Smooth muscle cell (in vitro differentiated cells): ENCODE measurements at regions not wholly inside any gene's neighbourhood (a gene's known extent, or its start where the extent isn't known, plus 50 kb on each side); places are given as distances from the start of the nearest gene placed in this dataset.
A peak's percentile ranks its signal among the peaks of the same experiment; 100 is the strongest.

Experiments
- DNase-seq: peaks from one replicate; lab custom pipeline; 2025; ENCODE audit not compliant: unreplicated experiment; lab: John Stamatoyannopoulos, UW
- H2AFZ ChIP-seq: fragments of 200-600 bp; sonication (generic); 2 replicates; pipeline ENCODE4 v1.6.0; 2016; ENCODE audit warnings: antibody characterized with exemption, low read depth, mild to moderate bottlenecking
- H3F3A ChIP-seq: fragments of 200-600 bp; sonication (generic); 2 replicates; pipeline ENCODE4 v1.6.0; 2017; ENCODE audit warnings: antibody characterized with exemption, low read depth
- H3K27ac ChIP-seq: fragments of 200-600 bp; sonication (generic); 2 replicates; pipeline ENCODE4 v1.5.1; 2016; ENCODE audit warnings: low read depth, mild to moderate bottlenecking
- H3K27me3 ChIP-seq: fragments of 200-600 bp; sonication (generic); 2 replicates; pipeline ENCODE4 v1.6.1; 2016; ENCODE audit warnings: low read depth, mild to moderate bottlenecking
- H3K36me3 ChIP-seq: fragments of 200-600 bp; sonication (generic); 2 replicates; pipeline ENCODE4 v1.5.1; 2016; ENCODE audit warnings: low read depth
- H3K4me1 ChIP-seq: fragments of 200-600 bp; sonication (generic); 2 replicates; pipeline ENCODE4 v1.5.1; 2016; ENCODE audit warnings: low read depth
- H3K4me2 ChIP-seq: fragments of 200-600 bp; sonication (generic); 2 replicates; pipeline ENCODE4 v1.6.0; 2016; ENCODE audit warnings: mild to moderate bottlenecking
- H3K4me3 ChIP-seq: fragments of 200-600 bp; sonication (generic); 2 replicates; pipeline ENCODE4 v1.5.1; 2016; ENCODE audit warnings: mild to moderate bottlenecking
- H3K79me2 ChIP-seq: fragments of 200-600 bp; sonication (generic); 2 replicates; pipeline ENCODE4 v1.6.0; 2016; ENCODE audit warnings: low read depth, mild to moderate bottlenecking
- H3K9ac ChIP-seq: fragments of 200-600 bp; sonication (generic); 2 replicates; pipeline ENCODE4 v1.6.0; 2016; ENCODE audit warnings: low read depth
- H3K9me3 ChIP-seq: fragments of 200-600 bp; sonication (generic); replicated peaks from 2 replicates; pipeline ENCODE4 v1.5.1; 2016; ENCODE audit warnings: low read depth
- H4K20me1 ChIP-seq: fragments of 200-600 bp; sonication (generic); 2 replicates; pipeline ENCODE4 v1.6.0; 2016; ENCODE audit warnings: low read depth
- CTCF ChIP-seq: fragments of 200-600 bp; sonication (generic); IDR thresholded peaks from 2 replicates; pipeline ENCODE4 v1.5.1; 2017; ENCODE audit warnings: borderline replicate concordance, mild to moderate bottlenecking, antibody characterized with exemption; ENCODE audit not compliant: insufficient read depth, poor library complexity, severe bottlenecking
- WGBS: methylation state at CpG from one replicate; pipeline ENCODE4 v1.1.7; 2016; ENCODE audit warnings: low lambda C conversion rate; 5-methylcytosine and 5-hydroxymethylcytosine counted together

- Histone ChIP-seq H2AFZ (no peak overlapping the region), H3K4me2 (no peak overlapping the region), H3K36me3 (no peaks in the 10 kb centered on the region), H3K4me3 (no peak overlapping the region), H3K4me1 (no peaks in the 10 kb centered on the region), H3K27me3 (no peaks in the 10 kb centered on the region), H3K9me3 (no peaks in the 10 kb centered on the region), H3K27ac (no peak overlapping the region), H3F3A (no peaks in the 10 kb centered on the region), H3K9ac (no peak overlapping the region), H3K79me2 (no peaks in the 10 kb centered on the region), H4K20me1 (no peaks in the 10 kb centered on the region)
- DNase-seq = no peak
- TF ChIP-seq CTCF = no peak
- WGBS = 80% methylated on average over 4 of the region's 4 CpGs
Observed at GRCh38 chr16:86143666-86144065, 244.7 kb downstream of the IRF8 start.

DNA sequence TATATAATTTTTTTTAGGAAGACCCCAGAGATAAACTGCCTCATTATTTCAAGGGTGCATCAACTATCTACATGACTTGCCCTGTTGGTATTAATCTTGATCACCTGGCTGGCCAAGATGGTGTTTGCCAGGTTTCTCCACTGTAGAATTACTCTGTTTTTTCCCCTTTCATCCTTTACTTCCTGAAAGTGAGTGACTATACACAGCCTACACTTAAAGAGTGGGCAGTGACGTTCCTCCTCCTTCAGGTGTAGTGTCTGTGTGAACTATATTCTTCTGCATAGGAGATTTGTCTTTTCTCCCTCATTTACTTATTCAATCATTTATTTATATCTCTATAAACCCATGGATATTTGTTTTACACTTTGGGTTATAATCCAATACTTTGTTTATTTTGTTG lies 246.7 kb downstream of the IRF8 start:
- no peak for TF ChIP-seq CTCF
- Histone ChIP-seq H3K9me3 (no peaks in the 10 kb centered on the region), H3F3A (no peaks in the 10 kb centered on the region), H3K4me3 (no peak overlapping the region), H3K9ac (no peak overlapping the region), H3K79me2 (no peaks in the 10 kb centered on the region), H3K4me2 (no peak overlapping the region), H2AFZ (no peak overlapping the region), H4K20me1 (no peaks in the 10 kb centered on the region), H3K36me3 (no peaks in the 10 kb centered on the region), H3K27me3 (no peaks in the 10 kb centered on the region), H3K4me1 (no peaks in the 10 kb centered on the region), H3K27ac (no peak overlapping the region)
- DNase-seq = no peak
- 91% methylated on average over 1 of the region's 1 CpG for WGBS

- H2AFZ ChIP-seq = peak overlapping the region; percentile 12
- H3K27ac ChIP-seq = peak overlapping the region; percentile 61
Observed at GRCh38 chr16:86150641-86151238, 251.8 kb downstream of the IRF8 start.

More at GRCh38 chr16:86150641-86151238, 251.8 kb downstream of the IRF8 start:
- H3K36me3 ChIP-seq = no peaks in the 10 kb centered on the region
- H3K4me1 ChIP-seq = no peaks in the 10 kb centered on the region
- no peaks in the 10 kb centered on the region for H3F3A ChIP-seq
- H3K4me2 ChIP-seq = no peak overlapping the region
- no peak for DNase-seq
- no peaks in the 10 kb centered on the region for H3K27me3 ChIP-seq
- H3K9ac ChIP-seq = no peak overlapping the region
- H3K79me2 ChIP-seq = no peaks in the 10 kb centered on the region
- no peak overlapping the region for H3K4me3 ChIP-seq
- TF ChIP-seq CTCF = no peak
- H3K9me3 ChIP-seq = no peaks in the 10 kb centered on the region
- no peaks in the 10 kb centered on the region for H4K20me1 ChIP-seq
- 81% methylated on average over 18 of the region's 18 CpGs for WGBS
